GM12874 (cell line): ENCODE measurements at regions not wholly inside any gene's neighbourhood (a gene's known extent, or its start where the extent isn't known, plus 50 kb on each side); places are given as distances from the start of the nearest gene placed in this dataset.

ENCODE experiments used
- TF ChIP-seq, protein P1 (sequence below): IDR thresholded peaks from 2 replicates; pipeline ENCODE4 v1.5.1; 2011; ENCODE audit warnings: low read depth, mild to moderate bottlenecking, control low read depth, low read length, moderate library complexity; ENCODE audit not compliant: insufficient read depth

- TF ChIP-seq, protein P1, sequence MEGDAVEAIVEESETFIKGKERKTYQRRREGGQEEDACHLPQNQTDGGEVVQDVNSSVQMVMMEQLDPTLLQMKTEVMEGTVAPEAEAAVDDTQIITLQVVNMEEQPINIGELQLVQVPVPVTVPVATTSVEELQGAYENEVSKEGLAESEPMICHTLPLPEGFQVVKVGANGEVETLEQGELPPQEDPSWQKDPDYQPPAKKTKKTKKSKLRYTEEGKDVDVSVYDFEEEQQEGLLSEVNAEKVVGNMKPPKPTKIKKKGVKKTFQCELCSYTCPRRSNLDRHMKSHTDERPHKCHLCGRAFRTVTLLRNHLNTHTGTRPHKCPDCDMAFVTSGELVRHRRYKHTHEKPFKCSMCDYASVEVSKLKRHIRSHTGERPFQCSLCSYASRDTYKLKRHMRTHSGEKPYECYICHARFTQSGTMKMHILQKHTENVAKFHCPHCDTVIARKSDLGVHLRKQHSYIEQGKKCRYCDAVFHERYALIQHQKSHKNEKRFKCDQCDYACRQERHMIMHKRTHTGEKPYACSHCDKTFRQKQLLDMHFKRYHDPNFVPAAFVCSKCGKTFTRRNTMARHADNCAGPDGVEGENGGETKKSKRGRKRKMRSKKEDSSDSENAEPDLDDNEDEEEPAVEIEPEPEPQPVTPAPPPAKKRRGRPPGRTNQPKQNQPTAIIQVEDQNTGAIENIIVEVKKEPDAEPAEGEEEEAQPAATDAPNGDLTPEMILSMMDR, result no peak
These were observed 224.6 kb downstream of the HAPSTR1 start for GRCh38 chr16:9316008-9316407.

DNA sequence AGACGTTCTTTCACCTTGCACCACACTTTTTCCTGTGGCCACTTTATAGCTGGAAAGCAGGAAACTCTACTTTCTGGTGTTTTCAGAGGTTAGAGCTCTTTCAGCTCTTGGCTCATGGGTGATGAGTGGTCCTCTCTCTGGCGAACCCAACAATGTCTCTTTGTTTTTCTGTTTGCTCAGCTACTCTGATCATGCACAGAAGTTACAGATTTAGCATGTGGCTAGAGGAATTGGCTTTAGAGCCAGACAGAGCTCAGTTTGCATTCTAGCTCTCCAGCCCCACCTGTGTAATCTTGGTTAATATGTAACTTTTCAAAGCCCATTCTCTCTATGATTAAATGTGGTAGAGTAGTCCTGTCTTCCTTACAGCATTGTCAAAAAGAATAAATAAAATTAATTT lies 225.2 kb downstream of the HAPSTR1 start:
- TF ChIP-seq, protein P1, result no peak

DNA sequence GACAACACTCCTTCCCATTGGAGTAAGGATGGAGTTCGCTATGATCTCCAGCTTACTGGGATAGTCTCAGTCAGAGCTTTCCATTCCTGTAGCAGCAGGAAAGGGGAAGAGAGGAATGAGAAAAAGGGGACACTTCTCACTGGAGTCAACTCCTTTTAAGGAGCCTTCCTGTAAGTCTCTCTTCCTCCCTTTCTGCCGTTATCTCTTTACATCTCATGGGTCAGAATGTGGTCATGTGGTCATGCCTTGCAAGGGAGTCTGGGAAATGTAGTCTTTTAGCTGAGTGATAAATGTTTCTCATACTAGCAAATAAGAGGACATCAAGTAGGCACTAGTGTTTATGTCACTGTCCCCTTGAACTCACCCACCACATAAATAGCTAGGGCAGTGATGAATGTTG lies 227.3 kb downstream of the HAPSTR1 start:
- TF ChIP-seq, protein P1, result no peak

DNA sequence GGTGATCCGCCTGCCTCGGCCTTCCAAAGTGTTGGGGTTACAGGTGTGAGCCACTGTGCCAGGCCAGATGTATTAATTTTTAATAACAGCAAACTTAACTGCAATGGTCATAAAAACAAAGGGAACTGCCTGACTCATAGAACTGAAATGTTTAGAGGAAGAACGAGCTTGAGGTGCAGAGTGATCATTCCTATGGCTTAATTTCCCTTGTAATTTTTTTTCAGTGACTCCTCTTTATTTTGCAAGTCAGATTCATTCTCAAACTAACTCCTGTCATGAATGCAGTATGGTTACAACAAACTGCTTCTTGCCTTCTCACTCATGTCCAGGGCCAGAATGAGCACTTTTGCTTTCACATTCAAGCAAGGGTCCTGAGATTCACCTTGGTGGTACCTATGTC lies 231.3 kb downstream of the HAPSTR1 start:
- TF ChIP-seq, protein P1, result no peak

- TF ChIP-seq, protein P1, result no peak
These were observed 231.7 kb downstream of the HAPSTR1 start for GRCh38 chr16:9323170-9323569.

DNA sequence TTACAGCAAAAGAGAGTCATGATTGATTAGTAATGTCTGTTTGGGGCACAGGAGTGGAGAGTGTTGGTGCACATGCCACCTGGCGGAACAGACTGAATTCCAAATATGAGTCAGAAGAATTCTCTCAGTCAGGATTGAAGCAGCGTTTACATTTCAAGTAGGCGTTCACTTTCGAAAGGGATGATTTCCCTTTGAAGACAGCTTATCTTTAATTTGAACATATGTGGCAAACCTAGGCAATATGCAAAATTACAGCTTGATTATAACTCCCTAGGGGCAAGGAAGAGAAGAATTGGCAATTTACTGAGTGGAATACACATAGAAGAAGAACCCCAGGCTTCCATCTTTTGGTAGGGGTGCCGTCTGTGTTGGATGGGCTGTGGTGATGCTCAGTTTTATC lies 235.8 kb downstream of the HAPSTR1 start:
- TF ChIP-seq, protein P1, result no peak

GRCh38 chr16:9328411-9328810 lies 237.0 kb downstream of the HAPSTR1 start:
- TF ChIP-seq, protein P1, result no peak

GRCh38 chr16:9330095-9330494 lies 238.7 kb downstream of the HAPSTR1 start:
- TF ChIP-seq, protein P1, result no peak
